ENCODE measurements at regions not wholly inside any gene's neighbourhood (a gene's known extent, or its start where the extent isn't known, plus 50 kb on each side); places are given as distances from the start of the nearest gene placed in this dataset.

DNA sequence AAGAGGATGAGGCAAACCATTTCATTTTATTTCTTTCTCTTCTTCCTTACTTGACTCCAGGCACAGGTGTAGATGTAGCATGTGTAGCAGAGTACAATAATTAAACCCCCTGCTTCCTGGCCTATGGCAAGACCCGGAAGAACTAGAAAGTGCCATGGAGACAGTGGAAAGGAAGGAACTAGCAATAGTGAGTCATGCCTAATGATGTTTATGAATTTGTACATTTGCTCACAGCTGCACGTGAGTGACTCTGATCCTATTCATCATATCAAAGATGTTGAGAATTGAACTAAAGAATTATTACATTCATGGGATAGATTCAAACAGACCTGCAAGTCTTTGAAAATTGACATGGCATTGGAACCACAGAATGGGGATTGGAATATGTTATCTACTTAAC lies 2233.9 kb upstream of the TENM3 start:
- Histone ChIP-seq H3K9me3 (no peaks in the 10 kb centered on the region), H3K36me3 (no peaks in the 10 kb centered on the region), H3K27me3 (no peaks in the 10 kb centered on the region), H3K27ac (no peak overlapping the region), H3K4me1 (ENCODE audit: control insufficient read depth in 1 of 2, insufficient read depth in 1 of 2, low read depth in 1 of 2, low read length in 1 of 2) (no peaks in the 10 kb centered on the region), H3K4me3 (ENCODE audit: low read depth in 1 of 2, low read length in 1 of 2) (no peak overlapping the region)
- TF ChIP-seq, protein P1, sequence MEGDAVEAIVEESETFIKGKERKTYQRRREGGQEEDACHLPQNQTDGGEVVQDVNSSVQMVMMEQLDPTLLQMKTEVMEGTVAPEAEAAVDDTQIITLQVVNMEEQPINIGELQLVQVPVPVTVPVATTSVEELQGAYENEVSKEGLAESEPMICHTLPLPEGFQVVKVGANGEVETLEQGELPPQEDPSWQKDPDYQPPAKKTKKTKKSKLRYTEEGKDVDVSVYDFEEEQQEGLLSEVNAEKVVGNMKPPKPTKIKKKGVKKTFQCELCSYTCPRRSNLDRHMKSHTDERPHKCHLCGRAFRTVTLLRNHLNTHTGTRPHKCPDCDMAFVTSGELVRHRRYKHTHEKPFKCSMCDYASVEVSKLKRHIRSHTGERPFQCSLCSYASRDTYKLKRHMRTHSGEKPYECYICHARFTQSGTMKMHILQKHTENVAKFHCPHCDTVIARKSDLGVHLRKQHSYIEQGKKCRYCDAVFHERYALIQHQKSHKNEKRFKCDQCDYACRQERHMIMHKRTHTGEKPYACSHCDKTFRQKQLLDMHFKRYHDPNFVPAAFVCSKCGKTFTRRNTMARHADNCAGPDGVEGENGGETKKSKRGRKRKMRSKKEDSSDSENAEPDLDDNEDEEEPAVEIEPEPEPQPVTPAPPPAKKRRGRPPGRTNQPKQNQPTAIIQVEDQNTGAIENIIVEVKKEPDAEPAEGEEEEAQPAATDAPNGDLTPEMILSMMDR (IDR thresholded peaks at IDR 0.05), result no peak

DNA sequence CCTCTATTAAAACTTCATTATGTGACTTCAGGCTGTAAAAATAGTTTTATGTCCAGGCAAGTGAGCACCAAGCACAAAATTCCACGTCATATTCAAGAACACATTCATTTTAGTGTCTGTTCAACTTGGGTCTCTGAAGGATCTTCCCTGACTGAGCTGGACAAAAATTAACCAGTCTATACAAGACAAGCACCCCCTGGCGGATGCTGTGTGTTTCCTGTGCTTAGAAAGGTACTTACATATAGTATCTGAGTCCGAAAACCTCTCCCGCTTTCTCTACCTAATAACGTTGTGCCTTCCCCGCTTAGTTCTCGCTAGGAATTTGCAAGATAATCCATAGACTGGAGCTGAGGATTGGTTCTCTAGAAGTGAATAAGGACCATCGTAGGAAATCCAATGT lies 2214.5 kb upstream of the TENM3 start:
- H3K4me3 ChIP-seq (ENCODE audit: low read depth in 1 of 2, low read length in 1 of 2), result no peak overlapping the region
- no peaks in the 10 kb centered on the region for H3K4me1 ChIP-seq (ENCODE audit: control insufficient read depth in 1 of 2, insufficient read depth in 1 of 2, low read depth in 1 of 2, low read length in 1 of 2)
- H3K27ac ChIP-seq, result no peak overlapping the region
- no peaks in the 10 kb centered on the region for H3K36me3 ChIP-seq
- TF ChIP-seq, protein P1 (IDR thresholded peaks at IDR 0.05), result no peak
- H3K9me3 ChIP-seq, result no peaks in the 10 kb centered on the region
- no peaks in the 10 kb centered on the region for H3K27me3 ChIP-seq

DNA sequence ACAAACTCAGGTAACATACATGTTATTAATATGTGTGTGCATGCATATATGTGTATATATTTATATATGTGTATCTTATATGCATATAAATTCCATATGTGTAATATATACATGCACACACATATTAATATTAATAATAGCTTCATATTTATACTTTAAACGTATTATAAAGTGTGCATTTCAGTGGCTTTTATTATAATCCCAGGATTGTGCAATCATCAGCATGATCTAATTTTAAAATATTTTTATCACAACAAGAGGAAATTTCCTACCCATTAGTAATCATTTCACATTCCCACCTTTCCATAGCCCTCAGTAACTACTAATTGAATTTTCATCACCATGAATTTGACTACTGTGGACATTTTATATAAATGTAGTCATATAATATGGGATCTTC lies 2211.9 kb upstream of the TENM3 start:
- H3K9me3 ChIP-seq, result no peaks in the 10 kb centered on the region
- H3K4me1 ChIP-seq (ENCODE audit: control insufficient read depth in 1 of 2, insufficient read depth in 1 of 2, low read depth in 1 of 2, low read length in 1 of 2), result no peaks in the 10 kb centered on the region
- no peak overlapping the region for H3K4me3 ChIP-seq (ENCODE audit: low read depth in 1 of 2, low read length in 1 of 2)
- H3K27me3 ChIP-seq, result no peaks in the 10 kb centered on the region
- H3K27ac ChIP-seq, result no peak overlapping the region
- TF ChIP-seq, protein P1 (IDR thresholded peaks at IDR 0.05), result no peak
- H3K36me3 ChIP-seq, result no peaks in the 10 kb centered on the region

DNA sequence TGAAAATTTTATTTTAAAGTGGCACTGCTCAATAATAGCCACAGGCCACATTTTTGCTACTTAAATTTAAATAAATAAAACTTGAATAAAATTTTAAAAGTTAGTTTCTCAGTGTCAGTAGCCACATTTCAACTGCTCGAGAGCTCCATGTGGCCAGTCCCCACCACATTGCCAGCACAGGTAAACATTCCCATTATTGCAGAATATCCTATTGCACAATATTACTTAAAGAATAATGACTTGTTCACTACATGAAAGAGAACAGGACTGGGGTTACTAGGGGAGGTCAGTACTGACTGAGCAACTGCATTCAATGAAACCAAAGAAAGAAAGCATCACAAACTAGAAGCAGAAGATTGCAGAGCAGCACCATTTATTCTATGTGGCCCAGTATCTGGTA lies 2201.6 kb upstream of the TENM3 start:
- Histone ChIP-seq H3K4me3 (ENCODE audit: low read depth in 1 of 2, low read length in 1 of 2) (no peak overlapping the region), H3K4me1 (ENCODE audit: control insufficient read depth in 1 of 2, insufficient read depth in 1 of 2, low read depth in 1 of 2, low read length in 1 of 2) (no peaks in the 10 kb centered on the region), H3K27me3 (no peaks in the 10 kb centered on the region), H3K9me3 (no peaks in the 10 kb centered on the region), H3K27ac (no peak overlapping the region), H3K36me3 (no peaks in the 10 kb centered on the region)
- TF ChIP-seq, protein P1 (IDR thresholded peaks at IDR 0.05), result no peak

DNA sequence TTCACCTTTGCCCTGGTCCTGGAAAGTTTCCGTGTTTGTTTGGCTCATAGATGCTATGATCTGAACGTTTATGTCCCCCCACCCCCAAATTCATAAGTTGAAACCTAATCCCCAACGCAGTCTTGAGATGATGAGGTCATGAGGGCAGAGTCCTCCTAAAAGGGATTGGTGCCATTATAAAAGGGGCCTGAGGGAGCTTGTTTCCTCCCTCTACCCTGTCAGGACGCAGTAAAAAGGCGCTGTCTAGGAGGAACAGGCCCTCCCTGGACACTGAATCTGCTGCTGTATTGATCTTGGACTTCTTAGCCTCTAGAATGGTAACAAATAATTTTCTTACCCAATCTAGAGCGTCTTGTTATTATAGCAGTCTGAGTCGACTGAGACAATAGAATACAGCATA lies 2190.6 kb upstream of the TENM3 start:
- Histone ChIP-seq H3K4me1 (ENCODE audit: control insufficient read depth in 1 of 2, insufficient read depth in 1 of 2, low read depth in 1 of 2, low read length in 1 of 2) (no peaks in the 10 kb centered on the region), H3K9me3 (no peaks in the 10 kb centered on the region), H3K27me3 (peaks cover 38% of the 10 kb centered on the region), H3K4me3 (ENCODE audit: low read depth in 1 of 2, low read length in 1 of 2) (no peak overlapping the region), H3K36me3 (no peaks in the 10 kb centered on the region), H3K27ac (no peak overlapping the region)
- TF ChIP-seq, protein P1 (IDR thresholded peaks at IDR 0.05), result no peak

DNA sequence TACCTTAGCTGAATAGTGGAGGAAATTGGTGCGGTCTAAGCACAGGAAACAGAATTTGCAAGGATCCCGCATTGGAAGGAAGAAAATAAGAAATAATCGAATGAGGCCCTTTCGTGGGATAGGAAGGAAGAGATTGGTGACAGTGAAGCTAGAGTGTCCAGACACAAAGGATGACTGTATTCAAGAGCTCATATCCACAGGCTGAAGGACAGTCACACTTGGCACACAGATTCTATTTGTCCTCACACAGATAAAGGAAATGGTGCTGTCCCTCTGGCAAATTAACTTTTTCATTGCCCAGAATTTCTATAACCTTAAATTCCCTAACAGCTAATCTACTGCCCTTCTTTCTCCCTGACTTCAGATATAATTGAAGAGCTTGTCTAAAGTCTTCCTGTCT lies 2188.9 kb upstream of the TENM3 start:
- H3K9me3 ChIP-seq, result no peaks in the 10 kb centered on the region
- no peak overlapping the region for H3K27ac ChIP-seq
- no peak overlapping the region for H3K4me3 ChIP-seq (ENCODE audit: low read depth in 1 of 2, low read length in 1 of 2)
- H3K27me3 ChIP-seq, result peaks cover 55% of the 10 kb centered on the region
- TF ChIP-seq, protein P1 (IDR thresholded peaks at IDR 0.05), result no peak
- no peaks in the 10 kb centered on the region for H3K36me3 ChIP-seq
- H3K4me1 ChIP-seq (ENCODE audit: control insufficient read depth in 1 of 2, insufficient read depth in 1 of 2, low read depth in 1 of 2, low read length in 1 of 2), result no peaks in the 10 kb centered on the region
